Activated CD4-positive, alpha-beta T cell treated with anti-CD3 and anti-CD28 coated beads, Interleukin-10, Interleukin-2, amounts not matched to agents 100 ng/mL and 50 ng/mL, durations not matched to agents 16 hours and 8 hours (primary cell): ENCODE measurements at regions not wholly inside any gene's neighbourhood (a gene's known extent, or its start where the extent isn't known, plus 50 kb on each side); places are given as distances from the start of the nearest gene placed in this dataset.
"Not testable (repeated sequence)": the region's sequence is repeated elsewhere in the genome, so short reads cannot be mapped to it uniquely, and the experiment has no call there.

Source experiments
- DNase-seq: peaks from one replicate; pipeline ENCODE4 v3.0.0-alpha.2; 2020

- no peak for DNase-seq
Observed at GRCh38 chr18:39299152-39299551, 1733.6 kb upstream of the CELF4 start.

- no peak for DNase-seq
Observed at GRCh38 chr18:39297225-39297624, 1731.6 kb upstream of the CELF4 start.

- DNase-seq: no peak
Observed at GRCh38 chr18:39296293-39296888, 1730.8 kb upstream of the CELF4 start.

- DNase-seq: no peak
Observed at GRCh38 chr18:39276764-39277163, 1711.2 kb upstream of the CELF4 start.

GRCh38 chr18:39274535-39274934, 1708.9 kb upstream of the CELF4 start:
- DNase-seq: no peak

- no peak for DNase-seq
Observed at GRCh38 chr18:39272230-39272629, 1706.6 kb upstream of the CELF4 start.

- DNase-seq: no peak
Observed at GRCh38 chr18:39271654-39272053, 1706.1 kb upstream of the CELF4 start.

GRCh38 chr18:39260565-39260964, 1695.0 kb upstream of the CELF4 start:
- no peak for DNase-seq

GRCh38 chr18:39259736-39260135, 1694.1 kb upstream of the CELF4 start:
- DNase-seq: no peak

- no peak for DNase-seq
Observed at GRCh38 chr18:39244242-39244641, 1678.6 kb upstream of the CELF4 start.

- no peak for DNase-seq
Observed at GRCh38 chr18:39241534-39241933, 1675.9 kb upstream of the CELF4 start.

GRCh38 chr18:39238981-39239660, 1673.5 kb upstream of the CELF4 start:
- no peak for DNase-seq

- DNase-seq: no peak
Observed at GRCh38 chr18:39235118-39235719, 1669.6 kb upstream of the CELF4 start.

- no peak for DNase-seq
Observed at GRCh38 chr18:39232937-39233336, 1667.3 kb upstream of the CELF4 start.

- DNase-seq: no peak
Observed at GRCh38 chr18:39232490-39232889, 1666.9 kb upstream of the CELF4 start.

- no peak for DNase-seq
Observed at GRCh38 chr18:39230086-39230803, 1664.6 kb upstream of the CELF4 start.

GRCh38 chr18:39227769-39228168, 1662.2 kb upstream of the CELF4 start:
- DNase-seq: not testable (repeated sequence)

GRCh38 chr18:39225373-39225772, 1659.8 kb upstream of the CELF4 start:
- no peak for DNase-seq

GRCh38 chr18:39223283-39223682, 1657.7 kb upstream of the CELF4 start:
- DNase-seq: no peak

- DNase-seq: no peak
Observed at GRCh38 chr18:39215920-39216319, 1650.3 kb upstream of the CELF4 start.

GRCh38 chr18:39211461-39211860, 1645.9 kb upstream of the CELF4 start:
- DNase-seq: no peak

GRCh38 chr18:39209173-39209572, 1643.6 kb upstream of the CELF4 start:
- DNase-seq: no peak

- DNase-seq: no peak
Observed at GRCh38 chr18:39208729-39209128, 1643.1 kb upstream of the CELF4 start.

- no peak for DNase-seq
Observed at GRCh38 chr18:39208190-39208589, 1642.6 kb upstream of the CELF4 start.
